HG03469 (cell line): ENCODE measurements at regions not wholly inside any gene's neighbourhood (a gene's known extent, or its start where the extent isn't known, plus 50 kb on each side); places are given as distances from the start of the nearest gene placed in this dataset.
A peak's percentile ranks its signal among the peaks of the same experiment; 100 is the strongest.

Experiments
- ATAC-seq: cut with Tn5 transposase; IDR thresholded peaks from one replicate; pipeline ENCODE4 v1.9.1; 2021; ENCODE audit warnings: mild to moderate bottlenecking, moderate library complexity, moderate number of reproducible peaks; ENCODE audit not compliant: unreplicated experiment

- ATAC-seq: no peak
Observed at GRCh38 chr5:108650997-108651396, 96.7 kb upstream of the FER start.

GRCh38 chr5:108649646-108650045, 98.1 kb upstream of the FER start:
- no peak for ATAC-seq

- no peak for ATAC-seq
Observed at GRCh38 chr5:108649106-108649505, 98.6 kb upstream of the FER start.

GRCh38 chr5:108642170-108642906, 105.4 kb upstream of the FER start:
- peak; percentile 98 for ATAC-seq

- ATAC-seq: no peak
Observed at GRCh38 chr5:108641596-108641995, 106.1 kb upstream of the FER start.

- no peak for ATAC-seq
Observed at GRCh38 chr5:108639366-108639765, 108.3 kb upstream of the FER start.

- ATAC-seq: no peak
Observed at GRCh38 chr5:108638021-108638420, 109.7 kb upstream of the FER start.

GRCh38 chr5:108637134-108637533, 110.6 kb upstream of the FER start:
- no peak for ATAC-seq

- ATAC-seq: no peak
Observed at GRCh38 chr5:108636135-108636853, 111.4 kb upstream of the FER start.

- peak; percentile 63 for ATAC-seq
Observed at GRCh38 chr5:108634617-108635288, 112.9 kb upstream of the FER start.

GRCh38 chr5:108634010-108634616, 113.6 kb upstream of the FER start:
- no peak for ATAC-seq

GRCh38 chr5:108629779-108630528, 117.7 kb upstream of the FER start:
- ATAC-seq: no peak

GRCh38 chr5:108625654-108626053, 122.0 kb upstream of the FER start:
- ATAC-seq: no peak

- ATAC-seq: no peak
Observed at GRCh38 chr5:108623826-108624225, 123.9 kb upstream of the FER start.

GRCh38 chr5:108620516-108620915, 127.2 kb upstream of the FER start:
- no peak for ATAC-seq

GRCh38 chr5:108619815-108620214, 127.9 kb upstream of the FER start:
- no peak for ATAC-seq

GRCh38 chr5:108617467-108618435, 129.9 kb upstream of the FER start:
- no peak for ATAC-seq

- ATAC-seq: no peak
Observed at GRCh38 chr5:108615216-108615615, 132.5 kb upstream of the FER start.

GRCh38 chr5:108607421-108607820, 140.3 kb upstream of the FER start:
- no peak for ATAC-seq

GRCh38 chr5:108606185-108606584, 141.5 kb upstream of the FER start:
- no peak for ATAC-seq
